Hepatocyte (in vitro differentiated cells): ENCODE measurements at regions not wholly inside any gene's neighbourhood (a gene's known extent, or its start where the extent isn't known, plus 50 kb on each side); places are given as distances from the start of the nearest gene placed in this dataset.
"Not testable (repeated sequence)": the region's sequence is repeated elsewhere in the genome, so short reads cannot be mapped to it uniquely, and the experiment has no call there.

Source experiments
- DNase-seq: peaks from one replicate; pipeline ENCODE4 v3.0.0-alpha.2; 2016; ENCODE audit warnings: low spot score
- H2AFZ ChIP-seq: fragments of 200-600 bp; sonication (generic); 2 replicates; pipeline ENCODE4 v1.6.0; 2016; ENCODE audit warnings: antibody characterized with exemption, mild to moderate bottlenecking
- H3K27ac ChIP-seq: fragments of 200-600 bp; sonication (generic); 2 replicates; pipeline ENCODE4 v1.5.1; 2016; ENCODE audit warnings: mild to moderate bottlenecking
- H3K27me3 ChIP-seq: fragments of 200-600 bp; sonication (generic); 2 replicates; pipeline ENCODE4 v1.6.1; 2016
- H3K36me3 ChIP-seq: fragments of 200-600 bp; sonication (generic); replicated peaks from 2 replicates; pipeline ENCODE4 v1.5.1; 2016; ENCODE audit warnings: low read depth; ENCODE audit not compliant: insufficient read depth
- H3K4me1 ChIP-seq: fragments of 200-600 bp; sonication (generic); 2 replicates; pipeline ENCODE4 v1.5.1; 2016; ENCODE audit warnings: mild to moderate bottlenecking, moderate library complexity; ENCODE audit not compliant: insufficient read depth
- H3K4me2 ChIP-seq: fragments of 200-600 bp; sonication (generic); 2 replicates; pipeline ENCODE4 v1.6.0; 2016
- H3K4me3 ChIP-seq: fragments of 200-600 bp; sonication (generic); 2 replicates; pipeline ENCODE4 v1.5.1; 2016; ENCODE audit warnings: mild to moderate bottlenecking
- H3K79me2 ChIP-seq: fragments of 200-600 bp; sonication (generic); 2 replicates; pipeline ENCODE4 v1.6.0; 2017; ENCODE audit warnings: mild to moderate bottlenecking
- H3K9me2 ChIP-seq: fragments of 200-600 bp; sonication (generic); replicated peaks from 2 replicates; pipeline ENCODE4 v1.6.0; 2017; ENCODE audit warnings: mild to moderate bottlenecking; ENCODE audit not compliant: insufficient read depth
- H3K9me3 ChIP-seq: fragments of 200-600 bp; sonication (generic); 2 replicates; pipeline ENCODE4 v1.5.1; 2016; ENCODE audit warnings: low read depth, mild to moderate bottlenecking
- H4K20me1 ChIP-seq: fragments of 200-600 bp; sonication (generic); 2 replicates; pipeline ENCODE4 v1.6.0; 2016; ENCODE audit warnings: mild to moderate bottlenecking; ENCODE audit not compliant: insufficient read depth, poor library complexity, severe bottlenecking
- EZH2 ChIP-seq: fragments of 200-600 bp; sonication (generic); IDR thresholded peaks from 2 replicates; pipeline ENCODE4 v1.6.1; 2016; ENCODE audit warnings: antibody characterized with exemption, mild to moderate bottlenecking, borderline replicate concordance
- EZH2phosphoT487 ChIP-seq: fragments of 200-600 bp; sonication (generic); IDR thresholded peaks from one replicate; pipeline ENCODE4 v1.6.1; 2018; ENCODE audit warnings: antibody characterized with exemption, mild to moderate bottlenecking, low read depth, moderate library complexity; ENCODE audit not compliant: unreplicated experiment, severe bottlenecking
- WGBS: methylation state at CpG from one replicate; pipeline ENCODE4 v1.1.6; 2016; ENCODE audit warnings: low lambda C conversion rate; ENCODE audit errors: missing lambda C conversion rate; 5-methylcytosine and 5-hydroxymethylcytosine counted together
- TF ChIP-seq, protein P1 (sequence below): fragments of 200-600 bp; sonication (generic); IDR thresholded peaks from 2 replicates; pipeline ENCODE4 v1.5.1; 2016; ENCODE audit warnings: antibody characterized with exemption, mild to moderate bottlenecking; ENCODE audit not compliant: poor library complexity

DNA sequence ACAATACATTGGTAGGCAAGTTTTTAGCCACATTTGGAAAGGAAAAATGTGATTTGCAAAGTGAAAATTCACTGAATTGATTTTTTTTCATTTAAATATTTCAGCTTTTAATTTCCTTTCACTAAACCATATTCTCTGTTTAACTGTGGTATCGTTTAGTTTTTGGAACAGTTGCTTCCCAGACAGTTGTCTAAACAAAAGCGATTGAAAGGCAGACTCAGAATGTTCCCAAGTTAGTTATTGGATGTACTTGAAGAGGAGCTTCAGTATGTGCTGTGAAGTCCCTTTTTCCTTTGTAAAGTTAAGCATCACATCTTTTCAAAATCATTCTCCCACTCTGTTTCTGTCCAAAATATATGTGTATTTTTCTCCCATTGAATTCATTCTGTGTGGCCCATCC is 623.4 kb upstream of the LUZP2 start:
- H3K27me3 ChIP-seq, result no peaks in the 10 kb centered on the region
- no peaks in the 10 kb centered on the region for H4K20me1 ChIP-seq
- H2AFZ ChIP-seq, result no peak overlapping the region
- H3K27ac ChIP-seq, result no peak overlapping the region
- WGBS, result 73% methylated on average over 2 of the region's 2 CpGs
- DNase-seq, result no peak
- H3K4me2 ChIP-seq, result no peak overlapping the region
- no peak overlapping the region for H3K4me3 ChIP-seq
- peaks cover under 1% of the 10 kb centered on the region for H3K9me3 ChIP-seq
- H3K36me3 ChIP-seq, result no peaks in the 10 kb centered on the region
- no peaks in the 10 kb centered on the region for H3K4me1 ChIP-seq
- TF ChIP-seq, protein P1, sequence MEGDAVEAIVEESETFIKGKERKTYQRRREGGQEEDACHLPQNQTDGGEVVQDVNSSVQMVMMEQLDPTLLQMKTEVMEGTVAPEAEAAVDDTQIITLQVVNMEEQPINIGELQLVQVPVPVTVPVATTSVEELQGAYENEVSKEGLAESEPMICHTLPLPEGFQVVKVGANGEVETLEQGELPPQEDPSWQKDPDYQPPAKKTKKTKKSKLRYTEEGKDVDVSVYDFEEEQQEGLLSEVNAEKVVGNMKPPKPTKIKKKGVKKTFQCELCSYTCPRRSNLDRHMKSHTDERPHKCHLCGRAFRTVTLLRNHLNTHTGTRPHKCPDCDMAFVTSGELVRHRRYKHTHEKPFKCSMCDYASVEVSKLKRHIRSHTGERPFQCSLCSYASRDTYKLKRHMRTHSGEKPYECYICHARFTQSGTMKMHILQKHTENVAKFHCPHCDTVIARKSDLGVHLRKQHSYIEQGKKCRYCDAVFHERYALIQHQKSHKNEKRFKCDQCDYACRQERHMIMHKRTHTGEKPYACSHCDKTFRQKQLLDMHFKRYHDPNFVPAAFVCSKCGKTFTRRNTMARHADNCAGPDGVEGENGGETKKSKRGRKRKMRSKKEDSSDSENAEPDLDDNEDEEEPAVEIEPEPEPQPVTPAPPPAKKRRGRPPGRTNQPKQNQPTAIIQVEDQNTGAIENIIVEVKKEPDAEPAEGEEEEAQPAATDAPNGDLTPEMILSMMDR, result no peak
- TF ChIP-seq EZH2phosphoT487 (no peak), EZH2 (no peak)
- H3K9me2 ChIP-seq, result no peaks in the 10 kb centered on the region
- no peaks in the 10 kb centered on the region for H3K79me2 ChIP-seq

DNA sequence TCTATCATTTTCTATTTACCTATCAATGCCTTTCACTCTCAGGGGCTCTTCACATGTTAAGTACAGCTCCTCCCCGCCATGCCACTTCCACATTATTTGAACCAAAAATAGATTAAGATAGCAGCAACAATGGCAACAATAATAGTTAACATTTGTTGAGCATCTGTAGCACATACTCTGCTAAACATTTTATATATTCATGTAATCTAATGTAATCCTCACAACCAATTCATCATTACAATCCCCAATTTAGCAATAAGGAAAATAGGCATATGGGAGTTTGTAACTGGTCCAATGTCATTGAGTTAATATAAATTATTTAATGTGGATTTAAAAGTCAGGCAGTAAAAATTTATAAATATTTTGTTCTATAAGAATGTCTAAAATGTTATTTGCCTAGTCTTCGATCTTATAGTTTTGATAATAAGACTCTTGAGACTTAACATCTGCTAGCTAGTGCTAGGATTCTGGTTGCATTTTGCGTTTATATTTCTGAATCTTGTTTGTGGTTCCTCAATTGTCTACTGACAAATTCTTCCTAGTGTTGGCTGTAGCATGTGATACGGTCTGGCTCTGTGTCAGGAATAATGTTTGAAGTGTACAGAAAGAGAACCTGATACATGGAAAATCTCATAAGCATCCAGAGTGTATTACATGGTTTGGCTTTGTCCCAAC is 621.5 kb upstream of the LUZP2 start:
- Histone ChIP-seq H3K27me3 (no peaks in the 10 kb centered on the region), H3K9me3 (peaks cover 8% of the 10 kb centered on the region), H3K4me1 (no peaks in the 10 kb centered on the region), H2AFZ (no peak overlapping the region), H4K20me1 (no peaks in the 10 kb centered on the region), H3K27ac (no peak overlapping the region), H3K4me2 (no peak overlapping the region), H3K79me2 (no peaks in the 10 kb centered on the region), H3K4me3 (no peak overlapping the region), H3K9me2 (no peaks in the 10 kb centered on the region), H3K36me3 (no peaks in the 10 kb centered on the region)
- TF ChIP-seq, protein P1, result no peak
- TF ChIP-seq EZH2, result no peak
- TF ChIP-seq EZH2phosphoT487, result no peak
- DNase-seq, result no peak
- WGBS, result 61% methylated on average over 4 of the region's 4 CpGs

DNA sequence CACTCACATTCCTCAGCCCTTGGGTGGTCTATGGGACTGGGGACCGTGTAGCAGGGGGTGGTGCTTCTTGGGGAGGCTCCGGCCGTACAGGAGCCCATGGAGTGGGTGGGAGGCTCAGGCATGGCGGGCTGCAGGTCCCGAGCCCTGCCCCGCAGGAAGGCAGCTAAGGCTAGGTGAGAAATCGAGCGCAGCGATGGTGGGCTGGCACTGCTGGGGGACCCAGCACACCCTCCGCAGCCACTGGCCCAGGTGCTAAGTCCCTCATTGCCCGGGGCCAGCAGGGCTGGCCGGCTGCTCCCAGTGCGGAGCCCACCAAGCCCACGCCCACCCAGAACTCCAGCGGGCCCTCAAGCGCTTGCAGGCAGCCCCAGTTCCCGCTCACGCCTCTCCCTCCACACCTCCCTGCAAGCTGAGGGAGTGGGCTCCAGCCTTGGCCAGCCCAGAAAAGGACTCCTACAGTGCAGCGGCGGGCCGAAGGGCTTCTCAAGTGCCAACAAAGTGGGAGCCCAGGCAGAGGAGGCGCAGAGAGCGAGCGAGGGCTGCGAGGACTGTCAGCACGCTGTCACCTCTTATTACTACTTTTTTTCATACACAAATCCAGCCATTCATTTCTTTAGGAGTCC is 613.3 kb upstream of the LUZP2 start:
- H3K9me2 ChIP-seq, H3K9me3 ChIP-seq, H3K79me2 ChIP-seq, H3K27me3 ChIP-seq, H3K4me2 ChIP-seq, H3K4me1 ChIP-seq, H3K27ac ChIP-seq, H4K20me1 ChIP-seq, H3K4me3 ChIP-seq, DNase-seq, H3K36me3 ChIP-seq, H2AFZ ChIP-seq: not testable (repeated sequence)
- 96% methylated on average over 24 of the region's 26 CpGs for WGBS

DNA sequence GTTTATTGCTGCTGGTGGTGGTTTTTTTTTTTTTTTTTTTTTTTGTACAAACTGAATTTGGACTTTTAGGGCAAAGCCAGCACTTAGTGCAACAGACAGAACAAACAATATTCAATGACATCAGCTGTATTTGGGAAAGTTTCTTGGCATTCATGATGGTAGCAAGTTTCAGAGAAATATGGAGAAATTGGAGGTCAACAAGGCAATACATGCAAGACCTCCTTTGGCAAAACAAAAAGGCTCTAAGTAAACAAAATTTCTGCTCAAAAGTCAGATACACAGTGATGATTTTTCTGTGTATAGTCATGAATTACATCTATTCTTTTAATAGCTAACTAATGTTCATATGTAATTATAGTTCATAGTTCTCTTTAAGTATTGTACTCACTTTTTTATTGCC is 612.5 kb upstream of the LUZP2 start:
- Histone ChIP-seq H3K4me3 (no peak overlapping the region), H3K27ac (no peak overlapping the region), H3K9me3 (no peaks in the 10 kb centered on the region), H3K9me2 (no peaks in the 10 kb centered on the region), H3K36me3 (no peaks in the 10 kb centered on the region), H4K20me1 (no peaks in the 10 kb centered on the region), H3K79me2 (no peaks in the 10 kb centered on the region), H2AFZ (no peak overlapping the region), H3K4me1 (no peaks in the 10 kb centered on the region), H3K27me3 (no peaks in the 10 kb centered on the region), H3K4me2 (no peak overlapping the region)
- no peak for DNase-seq
- TF ChIP-seq EZH2phosphoT487 (no peak), EZH2 (no peak)
- TF ChIP-seq, protein P1, result no peak
